B cell (primary cell): ENCODE measurements at regions not wholly inside any gene's neighbourhood (a gene's known extent, or its start where the extent isn't known, plus 50 kb on each side); places are given as distances from the start of the nearest gene placed in this dataset.

ENCODE experiments used
- ATAC-seq: fragments of 200-7000 bp; cut with Tn5 transposase; one replicate; pipeline ENCODE4 v1.10.0; 2021; ENCODE audit warnings: low read depth, mild to moderate bottlenecking, moderate number of reproducible peaks, moderate library complexity
- CTCF ChIA-PET: fragments of 350-600 bp; sonication (Branson Sonifier 250); formaldehyde crosslinking; loops from one replicate; lab custom pipeline; 2021; ENCODE audit warnings: antibody characterized with exemption, inconsistent platforms; lab: Charles Lee
- POLR2A ChIA-PET: fragments of 350-600 bp; sonication (Branson Sonifier 250); formaldehyde crosslinking; loops from one replicate; lab custom pipeline; 2021; ENCODE audit warnings: antibody characterized with exemption; lab: Charles Lee
- DNase-seq: peaks from one replicate; pipeline ENCODE4 v3.0.0; 2013
- H2AFZ ChIP-seq: 2 replicates; pipeline ENCODE4 v1.6.1; 2012; ENCODE audit warnings: mild to moderate bottlenecking, low read depth, low read length; ENCODE audit not compliant: insufficient read depth, poor library complexity, severe bottlenecking
- H3K27ac ChIP-seq, 2 donors: 1 replicate in 1 of 2; 2 replicates in 1 of 2; pipeline ENCODE4 v1.5.1; 2012 to 2013; ENCODE audit warnings: low read length in 2 of 2, mild to moderate bottlenecking in 2 of 2, moderate library complexity in 1 of 2
- H3K27me3 ChIP-seq, 4 experiments: fragments of 200-600 bp in 1 of 4; sonication (generic) in 1 of 4; replicated peaks in 1 of 4; 1 replicate in 2 of 4; 2 replicates in 2 of 4; pipeline versions ENCODE4 v1.6.1 to v1.7.0; 2013 to 2016; ENCODE audit warnings: low read length in 3 of 4, mild to moderate bottlenecking in 2 of 4, mixed read lengths in 1 of 4, moderate library complexity in 1 of 4; ENCODE audit not compliant: insufficient read depth in 4 of 4, control insufficient read depth in 3 of 4; ENCODE audit errors: control extremely low read depth in 1 of 4
- H3K36me3 ChIP-seq, 2 experiments: replicated peaks in 1 of 2; 1 replicate in 1 of 2; 2 replicates in 1 of 2; pipeline versions ENCODE4 v1.6.1 to v1.7.1; 2013; ENCODE audit warnings: low read length in 1 of 2; ENCODE audit not compliant: insufficient read depth in 2 of 2, control insufficient read depth in 1 of 2; ENCODE audit errors: control extremely low read depth in 1 of 2, extremely low read depth in 1 of 2
- H3K4me1 ChIP-seq, 2 donors: fragments of 200-600 bp in 1 of 2; sonication (generic) in 1 of 2; 1 replicate in 1 of 2; 2 replicates in 1 of 2; pipeline versions ENCODE4 v1.5.1 to v1.6.1; 2013 to 2017; ENCODE audit warnings: low read length in 2 of 2; ENCODE audit not compliant: control insufficient read depth in 2 of 2, insufficient read depth in 2 of 2
- H3K4me2 ChIP-seq: replicated peaks from 2 replicates; pipeline ENCODE3; 2012; ENCODE audit warnings: mild to moderate bottlenecking, low read depth, low read length; ENCODE audit not compliant: poor library complexity, severe bottlenecking
- H3K4me3 ChIP-seq, 5 experiments: fragments of 200-600 bp in 1 of 5; sonication (generic) in 1 of 5; 1 replicate in 3 of 5; 2 replicates in 2 of 5; pipeline versions ENCODE4 v1.5.1 to v1.7.0; 2011 to 2016; ENCODE audit warnings: low read length in 4 of 5, mild to moderate bottlenecking in 4 of 5, low read depth in 2 of 5, control low read depth in 1 of 5, moderate library complexity in 1 of 5; ENCODE audit not compliant: insufficient read depth in 1 of 5; ENCODE audit errors: control extremely low read depth in 1 of 5, extremely low read depth in 1 of 5
- H3K79me2 ChIP-seq: fragments of 200-600 bp; sonication (generic); one replicate; pipeline ENCODE4 v1.6.0; 2016; ENCODE audit warnings: low read length; ENCODE audit not compliant: control insufficient read depth, insufficient read depth
- H3K9ac ChIP-seq: fragments of 200-600 bp; sonication (generic); 2 replicates; pipeline ENCODE4 v1.6.1; 2017; ENCODE audit warnings: mild to moderate bottlenecking, low read length, moderate library complexity
- H3K9me3 ChIP-seq, 3 donors: one replicate each; pipeline versions ENCODE4 v1.6.1 to v1.7.1; 2013; ENCODE audit warnings: low read length in 2 of 3; ENCODE audit not compliant: control insufficient read depth in 2 of 3, insufficient read depth in 1 of 3; ENCODE audit errors: control extremely low read depth in 1 of 3
- H4K20me1 ChIP-seq: 2 replicates; pipeline ENCODE4 v1.6.0; 2012; ENCODE audit warnings: mild to moderate bottlenecking, low read length; ENCODE audit not compliant: insufficient read depth, control insufficient read depth, poor library complexity, severe bottlenecking
- H3K27ac Mint-ChIP-seq: one replicate; pipeline ENCODE4 v1.8.0; 2021; ENCODE audit warnings: mixed read lengths
- H3K27me3 Mint-ChIP-seq: one replicate; pipeline ENCODE4 v1.8.0; 2021; ENCODE audit warnings: mixed read lengths
- H3K4me1 Mint-ChIP-seq: one replicate; pipeline ENCODE4 v1.8.0; 2021; ENCODE audit warnings: mixed read lengths
- H3K4me3 Mint-ChIP-seq: one replicate; pipeline ENCODE4 v1.8.0; 2021; ENCODE audit warnings: mixed read lengths
- H3K9me3 Mint-ChIP-seq: one replicate; pipeline ENCODE4 v1.8.0; 2022; ENCODE audit warnings: mixed read lengths; ENCODE audit not compliant: insufficient read depth
- CTCF ChIP-seq: fragments of 200-600 bp; IDR thresholded peaks from one replicate; pipeline ENCODE4 v1.8.0; 2022; ENCODE audit warnings: antibody characterized with exemption, mild to moderate bottlenecking
- EZH2 ChIP-seq: IDR thresholded peaks from 2 replicates; pipeline ENCODE4 v1.6.1; 2012; ENCODE audit warnings: borderline replicate concordance, low read depth, mild to moderate bottlenecking, moderate library complexity, low read length; ENCODE audit not compliant: insufficient read depth, poor library complexity, severe bottlenecking
- whole genome bisulfite sequencing: methylation state at CpG from one replicate; pipeline ENCODE4 v1.1.5; 2013; ENCODE audit warnings: missing lambda C conversion rate; ENCODE audit not compliant: insufficient coverage; 5-methylcytosine and 5-hydroxymethylcytosine counted together
- intact Hi-C: fragments of 100-400 bp; cut with micrococcal nuclease; formaldehyde crosslinking; loops from one replicate; pipeline ENCODE4 v1.10.0; 2022

GRCh38 chr3:72311425-72311824, 526.5 kb upstream of the PROK2 start:
- intact Hi-C loops = loop anchor here (2.0 to 5.0 kb wide), 4 partner anchors 23 to 229 kb away; no protein-coding TSS in a partner anchor
- no peak for TF ChIP-seq CTCF
- no peak for TF ChIP-seq EZH2
- DNase-seq = no peak
- ChIA-PET CTCF (interaction anchor here (0.6 to 2.1 kb wide), 2 partner anchors 209 to 511 kb away, joined by 3 to 6 read pairs; no protein-coding TSS in a partner anchor), POLR2A (no interaction called here)
- Mint-ChIP-seq H3K9me3 (no peaks in the 10 kb centered on the region), H3K27me3 (no peaks in the 10 kb centered on the region), H3K27ac (peak overlapping the region; percentile 90), H3K4me3 (peak overlapping the region; percentile 82), H3K4me1 (peaks cover 54% of the 10 kb centered on the region)
- no peaks in the 10 kb centered on the region for H3K79me2 ChIP-seq
- peak overlapping the region; percentile 76 to 88 for H3K27ac ChIP-seq
- H3K4me2 ChIP-seq = peak overlapping the region; percentile 76
- H3K9ac ChIP-seq = peak overlapping the region; percentile 50
- whole genome bisulfite sequencing = 95% methylated on average over 3 of the region's 7 CpGs
- H2AFZ ChIP-seq = no peak overlapping the region
- H3K9me3 ChIP-seq = peaks cover 0 to 1% (median 0%) of the 10 kb centered on the region in 3 donors
- ATAC-seq = no peak
- H3K4me3 ChIP-seq = no peak overlapping the region
- H3K4me1 ChIP-seq = peaks cover 42 to 46% of the 10 kb centered on the region in 2 donors
- H3K36me3 ChIP-seq = no peaks in the 10 kb centered on the region
- no peaks in the 10 kb centered on the region for H3K27me3 ChIP-seq
- no peaks in the 10 kb centered on the region for H4K20me1 ChIP-seq
